Neural progenitor cell (in vitro differentiated cells): ENCODE measurements at regions not wholly inside any gene's neighbourhood (a gene's known extent, or its start where the extent isn't known, plus 50 kb on each side); places are given as distances from the start of the nearest gene placed in this dataset.

ENCODE experiments used
- DNase-seq: peaks from one replicate; pipeline ENCODE4 v3.0.0-alpha.2; 2016; ENCODE audit warnings: low spot score
- H2AFZ ChIP-seq: fragments of 200-600 bp; sonication (generic); replicated peaks from 2 replicates; pipeline ENCODE4 v1.6.1; 2016; ENCODE audit warnings: antibody characterized with exemption
- H3F3A ChIP-seq: fragments of 200-600 bp; sonication (generic); 2 replicates; pipeline ENCODE4 v1.6.1; 2016; ENCODE audit warnings: antibody characterized with exemption, low read depth
- H3K27ac ChIP-seq: fragments of 200-600 bp; sonication (generic); 2 replicates; pipeline ENCODE4 v1.5.1; 2016; ENCODE audit warnings: mild to moderate bottlenecking
- H3K27me3 ChIP-seq: fragments of 200-600 bp; sonication (generic); 2 replicates; pipeline ENCODE4 v1.6.1; 2016; ENCODE audit warnings: mild to moderate bottlenecking, moderate library complexity
- H3K36me3 ChIP-seq: fragments of 200-600 bp; sonication (generic); 2 replicates; pipeline ENCODE4 v1.5.1; 2016
- H3K4me1 ChIP-seq: fragments of 200-600 bp; sonication (generic); 2 replicates; pipeline ENCODE4 v1.6.1; 2016; ENCODE audit warnings: mixed run types
- H3K4me2 ChIP-seq: fragments of 200-600 bp; sonication (generic); 2 replicates; pipeline ENCODE4 v1.6.1; 2016
- H3K4me3 ChIP-seq: fragments of 200-600 bp; sonication (generic); 2 replicates; pipeline ENCODE4 v1.5.1; 2016
- H3K79me2 ChIP-seq: fragments of 200-600 bp; sonication (generic); 2 replicates; pipeline ENCODE4 v1.6.1; 2016; ENCODE audit warnings: low read depth
- H3K9ac ChIP-seq: fragments of 200-600 bp; sonication (generic); 2 replicates; pipeline ENCODE4 v1.6.1; 2016
- H3K9me3 ChIP-seq: fragments of 200-600 bp; sonication (generic); 2 replicates; pipeline ENCODE4 v1.5.1; 2016; ENCODE audit warnings: low read depth
- H4K20me1 ChIP-seq: fragments of 200-600 bp; sonication (generic); 2 replicates; pipeline ENCODE4 v1.6.1; 2016; ENCODE audit warnings: low read depth
- H3K27ac Mint-ChIP-seq: 3 replicates; pipeline ENCODE4 v1.8.0; 2021; ENCODE audit warnings: mixed read lengths
- H3K27me3 Mint-ChIP-seq: 2 replicates; pipeline ENCODE4 v1.8.0; 2022; ENCODE audit warnings: low read depth, mild to moderate bottlenecking, inconsistent platforms, moderate library complexity, mixed read lengths; ENCODE audit not compliant: insufficient read depth
- H3K36me3 Mint-ChIP-seq: 3 replicates; pipeline ENCODE4 v1.8.0; 2021; ENCODE audit warnings: mixed read lengths
- H3K4me1 Mint-ChIP-seq: 3 replicates; pipeline ENCODE4 v1.8.0; 2021; ENCODE audit warnings: mixed read lengths
- H3K4me3 Mint-ChIP-seq: 3 replicates; pipeline ENCODE4 v1.8.0; 2021; ENCODE audit warnings: mild to moderate bottlenecking, moderate library complexity, mixed read lengths
- H3K9me3 Mint-ChIP-seq: 3 replicates; pipeline ENCODE4 v1.8.0; 2020; ENCODE audit warnings: mixed read lengths
- EZH2 ChIP-seq: fragments of 200-600 bp; sonication (generic); IDR thresholded peaks from 2 replicates; pipeline ENCODE4 v1.6.1; 2017; ENCODE audit warnings: antibody characterized with exemption, mild to moderate bottlenecking, moderate library complexity
- EZH2phosphoT487 ChIP-seq: fragments of 200-600 bp; sonication (generic); IDR thresholded peaks from 2 replicates; pipeline ENCODE4 v1.6.1; 2017; ENCODE audit warnings: antibody characterized with exemption
- TF ChIP-seq, protein P1 (sequence below): fragments of 200-600 bp; sonication (generic); IDR thresholded peaks from 2 replicates; pipeline ENCODE4 v1.5.1; 2017; ENCODE audit warnings: antibody characterized with exemption, mild to moderate bottlenecking

GRCh38 chr9:134993996-134994720 lies 76.4 kb upstream of the FCN1 start:
- TF ChIP-seq EZH2phosphoT487 (no peak), EZH2 (no peak)
- TF ChIP-seq, protein P1, sequence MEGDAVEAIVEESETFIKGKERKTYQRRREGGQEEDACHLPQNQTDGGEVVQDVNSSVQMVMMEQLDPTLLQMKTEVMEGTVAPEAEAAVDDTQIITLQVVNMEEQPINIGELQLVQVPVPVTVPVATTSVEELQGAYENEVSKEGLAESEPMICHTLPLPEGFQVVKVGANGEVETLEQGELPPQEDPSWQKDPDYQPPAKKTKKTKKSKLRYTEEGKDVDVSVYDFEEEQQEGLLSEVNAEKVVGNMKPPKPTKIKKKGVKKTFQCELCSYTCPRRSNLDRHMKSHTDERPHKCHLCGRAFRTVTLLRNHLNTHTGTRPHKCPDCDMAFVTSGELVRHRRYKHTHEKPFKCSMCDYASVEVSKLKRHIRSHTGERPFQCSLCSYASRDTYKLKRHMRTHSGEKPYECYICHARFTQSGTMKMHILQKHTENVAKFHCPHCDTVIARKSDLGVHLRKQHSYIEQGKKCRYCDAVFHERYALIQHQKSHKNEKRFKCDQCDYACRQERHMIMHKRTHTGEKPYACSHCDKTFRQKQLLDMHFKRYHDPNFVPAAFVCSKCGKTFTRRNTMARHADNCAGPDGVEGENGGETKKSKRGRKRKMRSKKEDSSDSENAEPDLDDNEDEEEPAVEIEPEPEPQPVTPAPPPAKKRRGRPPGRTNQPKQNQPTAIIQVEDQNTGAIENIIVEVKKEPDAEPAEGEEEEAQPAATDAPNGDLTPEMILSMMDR, result no peak
- no peak for DNase-seq
- Histone ChIP-seq H3K4me1 (no peaks in the 10 kb centered on the region), H3K79me2 (no peaks in the 10 kb centered on the region), H3K27ac (no peak overlapping the region), H3K4me3 (no peak overlapping the region), H3K9ac (no peak overlapping the region), H3K36me3 (no peaks in the 10 kb centered on the region), H4K20me1 (no peaks in the 10 kb centered on the region), H3K9me3 (no peaks in the 10 kb centered on the region), H3K27me3 (no peaks in the 10 kb centered on the region), H2AFZ (no peak overlapping the region), H3F3A (no peaks in the 10 kb centered on the region), H3K4me2 (no peak overlapping the region)
- Mint-ChIP-seq H3K27me3 (peaks cover 2% of the 10 kb centered on the region), H3K27ac (peak overlapping the region; percentile 33), H3K9me3 (peaks cover 20% of the 10 kb centered on the region), H3K4me3 (no peak overlapping the region), H3K4me1 (no peaks in the 10 kb centered on the region), H3K36me3 (no peaks in the 10 kb centered on the region)

- Mint-ChIP-seq H3K4me1 (no peaks in the 10 kb centered on the region), H3K27me3 (peaks cover 4% of the 10 kb centered on the region), H3K27ac (no peak overlapping the region), H3K4me3 (no peak overlapping the region), H3K36me3 (no peaks in the 10 kb centered on the region), H3K9me3 (peaks cover 29% of the 10 kb centered on the region)
- H3K4me2 ChIP-seq, result no peak overlapping the region
- H3K9me3 ChIP-seq, result peaks cover 5% of the 10 kb centered on the region
- H3K27me3 ChIP-seq, result no peaks in the 10 kb centered on the region
- no peak overlapping the region for H3K27ac ChIP-seq
- H2AFZ ChIP-seq, result no peak overlapping the region
- no peaks in the 10 kb centered on the region for H3K36me3 ChIP-seq
- no peak overlapping the region for H3K4me3 ChIP-seq
- TF ChIP-seq EZH2phosphoT487 (no peak), EZH2 (no peak)
- TF ChIP-seq, protein P1, result no peak
- DNase-seq, result no peak
- H4K20me1 ChIP-seq, result no peaks in the 10 kb centered on the region
- no peaks in the 10 kb centered on the region for H3K4me1 ChIP-seq
- no peak overlapping the region for H3K9ac ChIP-seq
- no peaks in the 10 kb centered on the region for H3K79me2 ChIP-seq
- H3F3A ChIP-seq, result no peaks in the 10 kb centered on the region
These were observed 77.4 kb upstream of the FCN1 start for GRCh38 chr9:134994926-134995791.

DNA sequence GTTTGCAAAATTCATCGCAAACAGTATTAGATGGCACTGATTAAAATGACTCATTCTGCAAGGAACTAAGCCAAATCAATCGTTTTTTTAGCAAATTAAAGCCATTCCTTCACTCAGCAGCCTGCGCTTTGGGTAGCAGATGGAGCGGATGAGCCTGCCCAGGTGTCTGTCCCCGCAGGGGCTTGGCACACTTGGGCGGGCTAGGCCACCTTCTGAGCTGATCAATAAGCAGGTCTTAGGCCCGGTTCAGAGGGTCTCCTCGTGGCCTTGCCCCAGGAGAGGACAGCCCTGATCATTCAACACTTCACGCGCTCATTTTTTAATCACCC lies 78.0 kb upstream of the FCN1 start:
- Mint-ChIP-seq H3K9me3 (peaks cover 32% of the 10 kb centered on the region), H3K27ac (no peak overlapping the region), H3K27me3 (peaks cover 9% of the 10 kb centered on the region), H3K36me3 (peaks cover 2% of the 10 kb centered on the region), H3K4me3 (no peak overlapping the region), H3K4me1 (no peaks in the 10 kb centered on the region)
- Histone ChIP-seq H3K27me3 (no peaks in the 10 kb centered on the region), H3K4me3 (no peak overlapping the region), H3K4me1 (no peaks in the 10 kb centered on the region), H2AFZ (no peak overlapping the region), H3K4me2 (no peak overlapping the region), H3K9me3 (peaks cover 9% of the 10 kb centered on the region), H3K79me2 (no peaks in the 10 kb centered on the region), H4K20me1 (no peaks in the 10 kb centered on the region), H3K9ac (no peak overlapping the region), H3F3A (no peaks in the 10 kb centered on the region), H3K36me3 (no peaks in the 10 kb centered on the region), H3K27ac (no peak overlapping the region)
- TF ChIP-seq EZH2 (no peak), EZH2phosphoT487 (no peak)
- DNase-seq, result no peak
